ENCODE measurements at regions not wholly inside any gene's neighbourhood (a gene's known extent, or its start where the extent isn't known, plus 50 kb on each side); places are given as distances from the start of the nearest gene placed in this dataset.

DNA sequence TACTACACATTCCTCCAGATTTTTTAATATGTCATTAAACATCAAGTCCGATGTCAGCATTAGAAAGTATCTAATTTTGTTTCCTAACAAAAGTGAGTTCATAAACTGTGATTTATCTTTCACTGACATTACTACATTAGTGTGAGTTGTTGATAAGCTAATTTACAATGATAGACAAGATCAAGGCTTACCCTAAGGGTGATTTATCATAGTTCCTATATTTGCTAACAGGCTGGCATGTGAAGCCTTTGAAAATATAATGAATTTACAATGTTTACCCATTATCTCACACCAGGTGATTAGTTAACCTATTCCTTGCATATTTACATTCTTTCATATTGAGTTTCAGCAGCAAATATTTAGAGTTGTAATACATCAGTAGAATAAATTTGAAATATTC lies 1096.9 kb upstream of the NUDT12 start:
- TF ChIP-seq ZFX (IDR thresholded peaks at IDR 0.05): no peak
- TF ChIP-seq, protein P1, sequence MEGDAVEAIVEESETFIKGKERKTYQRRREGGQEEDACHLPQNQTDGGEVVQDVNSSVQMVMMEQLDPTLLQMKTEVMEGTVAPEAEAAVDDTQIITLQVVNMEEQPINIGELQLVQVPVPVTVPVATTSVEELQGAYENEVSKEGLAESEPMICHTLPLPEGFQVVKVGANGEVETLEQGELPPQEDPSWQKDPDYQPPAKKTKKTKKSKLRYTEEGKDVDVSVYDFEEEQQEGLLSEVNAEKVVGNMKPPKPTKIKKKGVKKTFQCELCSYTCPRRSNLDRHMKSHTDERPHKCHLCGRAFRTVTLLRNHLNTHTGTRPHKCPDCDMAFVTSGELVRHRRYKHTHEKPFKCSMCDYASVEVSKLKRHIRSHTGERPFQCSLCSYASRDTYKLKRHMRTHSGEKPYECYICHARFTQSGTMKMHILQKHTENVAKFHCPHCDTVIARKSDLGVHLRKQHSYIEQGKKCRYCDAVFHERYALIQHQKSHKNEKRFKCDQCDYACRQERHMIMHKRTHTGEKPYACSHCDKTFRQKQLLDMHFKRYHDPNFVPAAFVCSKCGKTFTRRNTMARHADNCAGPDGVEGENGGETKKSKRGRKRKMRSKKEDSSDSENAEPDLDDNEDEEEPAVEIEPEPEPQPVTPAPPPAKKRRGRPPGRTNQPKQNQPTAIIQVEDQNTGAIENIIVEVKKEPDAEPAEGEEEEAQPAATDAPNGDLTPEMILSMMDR (conservative IDR thresholded peaks at IDR 0.05): no peak
- H3K27ac ChIP-seq: no peak overlapping the region

DNA sequence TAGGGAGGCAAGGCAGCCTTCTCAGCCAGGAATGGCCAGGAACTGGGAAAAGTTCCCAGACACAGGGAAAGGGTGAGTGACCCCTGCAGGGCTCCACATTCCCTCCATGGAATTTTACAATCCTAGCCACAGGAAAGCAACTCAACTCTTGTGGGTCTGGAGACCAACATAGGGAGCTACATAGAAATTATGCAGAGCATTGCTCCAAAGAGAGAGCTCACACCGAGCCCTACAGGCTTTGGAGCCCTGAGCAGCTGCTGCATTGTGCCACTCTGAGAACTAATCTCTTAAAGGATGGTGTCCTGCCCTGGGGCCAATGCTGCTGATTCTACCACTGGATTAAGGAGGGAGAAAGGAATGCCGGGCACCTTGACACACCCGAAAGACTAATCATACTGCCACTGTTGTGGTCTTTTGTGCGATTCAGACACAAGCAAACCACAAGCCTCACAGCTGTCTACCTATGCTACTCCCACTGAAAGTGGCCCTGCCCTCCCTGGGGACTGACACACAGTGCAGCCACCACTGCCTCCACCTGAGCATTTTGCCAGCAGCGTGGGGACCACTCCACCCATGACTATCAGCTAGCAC lies 1089.8 kb upstream of the NUDT12 start:
- H3K27ac ChIP-seq: no peak overlapping the region
- no peak for TF ChIP-seq ZFX (IDR thresholded peaks at IDR 0.05)
- TF ChIP-seq, protein P1 (conservative IDR thresholded peaks at IDR 0.05): no peak

DNA sequence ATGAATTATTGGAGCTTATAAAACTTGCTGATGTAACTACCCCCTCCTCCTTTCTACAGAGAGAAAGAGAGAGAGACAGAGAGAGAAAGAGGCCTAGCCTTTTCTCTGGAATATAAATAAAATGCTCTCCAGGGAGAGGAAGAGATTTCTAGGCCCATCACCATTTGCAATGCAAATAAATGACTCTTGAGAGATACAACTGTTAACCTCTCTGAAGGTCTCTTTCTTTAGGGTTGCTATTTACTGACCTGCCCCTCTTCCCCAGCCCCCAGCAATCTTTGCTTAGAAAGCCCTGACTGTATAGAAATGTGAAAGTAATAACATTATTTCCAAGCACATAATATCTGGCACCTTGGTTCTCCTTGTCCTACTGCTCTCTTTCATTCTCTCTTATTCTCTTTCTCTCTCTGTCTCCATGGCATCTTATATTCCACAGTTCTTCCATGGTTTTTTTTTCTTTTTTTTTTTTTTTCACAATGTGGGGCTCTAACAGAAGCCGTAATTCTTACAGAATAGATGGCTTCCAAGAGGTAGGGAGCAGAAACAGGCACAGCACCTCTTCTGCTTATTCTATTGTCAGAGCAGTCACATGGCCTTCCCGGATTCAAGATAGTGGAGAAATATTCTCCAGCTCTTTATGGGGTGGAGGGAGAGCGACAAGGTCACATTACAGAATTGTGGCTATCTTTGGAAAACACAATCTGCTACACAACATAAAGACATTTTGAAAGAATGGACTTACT lies 1087.9 kb upstream of the NUDT12 start:
- no peak for TF ChIP-seq ZFX (IDR thresholded peaks at IDR 0.05)
- TF ChIP-seq, protein P1 (conservative IDR thresholded peaks at IDR 0.05): no peak
- H3K27ac ChIP-seq: no peak overlapping the region

DNA sequence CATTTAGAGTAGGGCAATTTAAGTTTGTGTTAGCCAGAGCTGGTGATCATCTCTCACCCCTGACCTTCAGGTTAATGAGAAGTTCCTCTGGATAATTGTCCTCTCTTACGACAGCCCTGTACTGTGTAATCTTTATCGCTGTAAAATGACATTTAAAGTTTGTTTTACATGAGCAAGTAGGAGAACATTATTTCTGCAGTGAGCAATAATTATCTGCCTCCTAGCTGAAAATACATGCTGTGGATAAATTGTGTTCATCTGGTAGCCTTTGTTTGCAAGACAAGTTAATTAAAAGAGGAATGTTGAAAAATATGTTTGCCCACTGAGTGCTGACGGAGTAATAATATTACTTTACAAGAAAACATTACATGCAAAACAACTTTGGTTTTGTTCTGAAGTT lies 1083.8 kb upstream of the NUDT12 start:
- no peak overlapping the region for H3K27ac ChIP-seq
- TF ChIP-seq, protein P1 (conservative IDR thresholded peaks at IDR 0.05): no peak
- TF ChIP-seq ZFX (IDR thresholded peaks at IDR 0.05): no peak

DNA sequence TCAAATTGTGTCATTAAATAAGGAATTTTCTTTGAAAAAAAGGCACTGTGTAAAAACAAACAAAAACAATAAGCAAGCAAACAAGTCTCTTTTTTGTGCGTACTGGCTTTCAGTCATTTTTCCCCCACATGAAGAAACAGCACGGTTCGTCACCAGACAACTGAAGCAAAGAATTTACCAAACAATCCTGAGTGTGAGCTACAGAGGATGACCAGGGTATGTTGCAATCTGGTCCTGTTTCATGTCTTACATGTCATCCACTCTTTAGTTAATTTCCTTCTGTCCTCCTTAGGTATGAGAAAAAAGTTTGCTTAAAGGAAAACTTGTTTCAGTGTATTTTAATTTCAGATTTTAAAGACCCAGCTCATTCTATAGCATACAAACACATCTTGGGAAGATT lies 1080.7 kb upstream of the NUDT12 start:
- H3K27ac ChIP-seq: no peak overlapping the region

DNA sequence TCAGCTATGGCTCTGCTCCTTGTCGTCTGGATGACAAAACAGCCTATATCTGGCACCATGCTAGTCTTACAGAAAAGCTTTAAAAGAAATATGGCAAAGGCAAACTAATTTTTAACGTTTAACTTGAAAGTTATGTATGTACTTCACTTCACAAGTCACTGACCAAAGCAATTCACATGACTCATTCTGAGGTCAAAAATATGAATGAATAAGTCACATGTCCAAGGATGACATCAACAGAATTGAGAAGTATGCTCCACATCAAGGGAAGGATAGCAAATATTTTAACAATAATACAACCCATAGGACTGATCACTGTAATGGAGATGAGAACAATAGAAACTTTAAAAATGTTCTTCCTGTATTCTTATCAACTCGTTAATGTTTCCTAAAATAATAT lies 1072.6 kb upstream of the NUDT12 start:
- TF ChIP-seq, protein P1 (conservative IDR thresholded peaks at IDR 0.05): no peak
- no peak for TF ChIP-seq ZFX (IDR thresholded peaks at IDR 0.05)

More for the DNA sequence above, 1080.7 kb upstream of the NUDT12 start:
- TF ChIP-seq ZFX (IDR thresholded peaks at IDR 0.05): no peak
- TF ChIP-seq, protein P1 (conservative IDR thresholded peaks at IDR 0.05): no peak

DNA sequence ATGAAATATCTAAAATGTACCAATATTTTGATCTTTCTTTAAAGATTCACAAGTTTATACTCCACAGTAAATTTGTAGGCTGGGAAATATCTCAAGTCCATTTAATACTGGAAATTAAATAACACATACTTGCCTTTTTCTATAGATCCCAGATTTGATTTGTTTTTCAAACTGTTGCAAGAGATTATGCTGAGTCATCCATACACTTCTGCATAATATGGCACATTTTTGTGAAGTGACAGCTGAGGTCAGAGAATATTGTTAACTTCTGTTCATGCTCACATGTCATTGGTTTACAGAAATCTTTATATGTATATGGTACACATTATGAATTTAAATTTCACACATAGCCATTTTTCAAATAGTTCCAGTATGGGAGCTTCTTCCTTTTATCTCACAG lies 1066.3 kb upstream of the NUDT12 start:
- H3K27ac ChIP-seq: no peak overlapping the region
- TF ChIP-seq ZFX (IDR thresholded peaks at IDR 0.05): no peak
- TF ChIP-seq, protein P1 (conservative IDR thresholded peaks at IDR 0.05): no peak

More for the DNA sequence above, 1072.6 kb upstream of the NUDT12 start:
- H3K27ac ChIP-seq: no peak overlapping the region
